HG03108 (cell line): ENCODE measurements at regions not wholly inside any gene's neighbourhood (a gene's known extent, or its start where the extent isn't known, plus 50 kb on each side); places are given as distances from the start of the nearest gene placed in this dataset.

Source experiments
- ATAC-seq: cut with Tn5 transposase; IDR thresholded peaks from one replicate; pipeline ENCODE4 v1.9.1; 2021; ENCODE audit warnings: moderate library complexity; ENCODE audit not compliant: unreplicated experiment

DNA sequence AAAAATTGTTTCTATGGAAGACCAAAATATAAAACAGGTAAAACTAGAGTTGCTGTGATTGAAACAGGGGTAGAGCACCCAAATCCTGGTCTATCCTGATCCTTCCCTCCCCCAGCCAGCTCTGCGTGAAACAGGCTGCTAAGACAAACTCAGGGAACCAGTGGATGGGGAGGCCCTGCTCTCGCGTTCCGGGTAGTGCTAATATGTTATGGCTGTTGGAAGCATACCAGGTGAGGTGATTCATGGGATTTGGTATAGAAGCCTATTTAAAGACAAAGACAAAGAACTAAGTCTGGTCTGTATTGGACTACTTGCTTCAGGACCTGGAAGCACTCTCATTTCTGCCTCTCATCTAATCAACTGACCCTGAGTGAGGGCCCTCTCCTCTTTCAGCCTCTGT lies 63.0 kb upstream of the CCBE1 start:
- no peak for ATAC-seq

DNA sequence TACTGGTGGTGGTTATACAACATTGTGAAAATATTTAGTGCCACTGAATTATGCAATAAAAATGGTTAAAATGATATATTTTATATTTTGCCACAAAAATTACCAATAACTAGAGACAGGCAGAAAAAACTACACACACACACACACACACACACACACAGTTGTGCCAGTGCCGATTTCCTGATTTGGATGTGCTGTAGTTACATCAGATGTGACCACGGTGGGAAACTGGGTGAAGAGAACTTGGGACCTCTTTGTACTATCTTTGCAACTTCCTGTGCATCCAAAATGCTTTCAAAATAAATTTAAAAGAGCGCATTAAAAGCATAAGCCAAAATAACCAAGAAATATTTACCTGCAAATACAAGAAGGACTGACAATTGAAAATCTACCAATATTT lies 61.6 kb upstream of the CCBE1 start:
- no peak for ATAC-seq

DNA sequence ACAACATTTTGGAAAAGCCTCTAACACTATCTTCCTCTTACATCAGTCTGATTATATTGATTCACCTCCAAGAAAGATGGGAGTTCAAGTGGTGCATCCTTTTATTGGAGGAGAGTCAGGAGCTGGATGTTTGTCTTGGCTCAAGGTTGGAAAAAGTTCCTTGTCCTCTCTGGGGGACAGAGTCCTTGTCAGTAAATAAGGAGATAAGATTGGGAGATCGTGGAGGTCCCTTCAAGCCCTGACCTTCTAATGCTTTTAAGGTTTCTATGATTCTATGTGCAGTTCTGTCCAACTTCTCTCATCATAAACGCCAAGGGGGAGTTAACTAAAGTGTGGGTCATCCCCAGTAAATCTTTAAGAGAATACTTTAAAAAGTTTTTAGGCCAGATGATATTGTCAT lies 60.9 kb upstream of the CCBE1 start:
- ATAC-seq: no peak

DNA sequence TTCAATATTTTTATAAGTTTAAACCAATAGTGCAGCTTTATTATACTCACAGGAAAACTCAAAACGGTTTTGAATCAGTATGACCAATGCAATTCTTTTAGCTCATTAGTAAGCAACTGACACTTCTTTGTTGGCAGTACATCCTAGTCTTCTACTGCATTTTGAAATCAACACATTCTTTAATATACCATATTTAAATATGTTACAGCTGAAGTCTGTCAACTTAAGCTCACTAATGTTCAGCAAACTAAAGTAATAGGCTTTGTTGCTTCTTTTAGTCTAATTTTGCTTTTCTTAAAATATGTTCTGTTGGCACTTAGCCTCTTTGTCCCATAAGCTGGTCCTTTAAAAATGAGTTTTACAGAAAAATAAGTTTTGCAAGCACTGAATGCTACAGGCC lies 55.4 kb upstream of the CCBE1 start:
- ATAC-seq: no peak

DNA sequence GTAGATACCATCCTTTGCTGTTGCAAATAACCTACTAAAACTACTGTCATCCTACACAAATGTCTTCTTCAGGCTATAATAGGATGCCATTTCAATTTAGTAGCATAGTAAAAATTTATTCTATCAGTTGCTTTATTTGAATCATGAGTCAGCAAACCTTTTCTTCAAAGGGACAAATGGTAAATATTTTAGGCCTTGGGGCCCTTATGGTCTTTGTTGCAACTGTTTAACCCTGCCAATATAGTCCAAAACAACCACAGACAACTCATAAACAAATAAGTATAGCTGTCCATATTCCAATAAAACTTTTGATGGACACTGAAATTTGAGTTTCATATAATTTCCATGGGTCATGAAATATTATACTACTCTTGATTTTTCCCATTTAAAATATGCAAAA lies 54.0 kb upstream of the CCBE1 start:
- no peak for ATAC-seq

DNA sequence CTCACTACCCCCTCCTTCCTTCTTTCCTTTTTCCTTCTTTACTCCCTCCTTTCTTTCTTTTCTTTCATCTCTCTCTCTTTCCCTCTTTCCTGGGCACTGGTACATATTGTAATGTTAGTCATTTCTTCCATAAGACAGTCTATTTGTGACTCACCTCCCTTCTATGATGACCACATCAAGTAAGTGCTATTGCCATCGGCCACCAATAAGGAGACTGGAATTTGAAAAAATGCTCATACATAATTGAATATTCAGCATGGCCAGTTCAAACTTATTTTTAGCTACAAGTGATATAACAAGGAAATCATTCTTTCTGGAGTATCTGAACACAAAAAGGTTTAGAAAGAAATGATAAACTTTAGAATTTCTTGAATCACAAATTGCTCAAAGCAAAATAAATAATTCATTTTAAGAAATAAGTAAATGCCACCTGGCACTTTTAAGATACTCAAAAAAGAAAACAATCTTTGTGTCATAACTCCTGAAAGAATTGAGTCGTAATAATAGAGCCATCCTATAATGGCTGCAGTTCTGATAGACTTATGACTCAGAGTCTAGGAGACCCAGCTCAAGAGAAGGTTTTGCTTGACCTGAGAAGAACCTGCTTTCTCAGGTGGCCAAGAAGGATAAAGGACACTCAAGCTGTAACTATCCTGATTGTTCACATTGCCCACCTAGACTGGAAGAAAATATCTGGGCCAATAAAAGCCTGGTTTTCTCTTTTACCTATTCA lies 51.6 kb upstream of the CCBE1 start:
- ATAC-seq: no peak
